Esophagus muscularis mucosa (tissue), 4 donors: ENCODE measurements at regions not wholly inside any gene's neighbourhood (a gene's known extent, or its start where the extent isn't known, plus 50 kb on each side); places are given as distances from the start of the nearest gene placed in this dataset.

Experiments used
- EP300 ChIP-seq: sonication (generic); formaldehyde crosslinking; IDR thresholded peaks from one replicate; pipeline ENCODE4 v1.6.1; 2017; ENCODE audit warnings: antibody characterized with exemption
- POLR2A ChIP-seq: fragments of 450-650 bp; IDR thresholded peaks from one replicate; pipeline ENCODE4 v1.6.1; 2017; ENCODE audit warnings: antibody characterized with exemption, moderate library complexity, mild to moderate bottlenecking, low read depth
- TF ChIP-seq, protein P1 (sequence below), 3 experiments: fragments of 200-600 bp in 2 of 3; fragments of 450-650 bp in 1 of 3; sonication (generic) in 2 of 3; IDR thresholded peaks; one replicate each; pipeline ENCODE4 v1.5.1; 2017 to 2019; ENCODE audit warnings: antibody characterized with exemption in 3 of 3, mild to moderate bottlenecking in 2 of 3, moderate library complexity in 1 of 3

DNA sequence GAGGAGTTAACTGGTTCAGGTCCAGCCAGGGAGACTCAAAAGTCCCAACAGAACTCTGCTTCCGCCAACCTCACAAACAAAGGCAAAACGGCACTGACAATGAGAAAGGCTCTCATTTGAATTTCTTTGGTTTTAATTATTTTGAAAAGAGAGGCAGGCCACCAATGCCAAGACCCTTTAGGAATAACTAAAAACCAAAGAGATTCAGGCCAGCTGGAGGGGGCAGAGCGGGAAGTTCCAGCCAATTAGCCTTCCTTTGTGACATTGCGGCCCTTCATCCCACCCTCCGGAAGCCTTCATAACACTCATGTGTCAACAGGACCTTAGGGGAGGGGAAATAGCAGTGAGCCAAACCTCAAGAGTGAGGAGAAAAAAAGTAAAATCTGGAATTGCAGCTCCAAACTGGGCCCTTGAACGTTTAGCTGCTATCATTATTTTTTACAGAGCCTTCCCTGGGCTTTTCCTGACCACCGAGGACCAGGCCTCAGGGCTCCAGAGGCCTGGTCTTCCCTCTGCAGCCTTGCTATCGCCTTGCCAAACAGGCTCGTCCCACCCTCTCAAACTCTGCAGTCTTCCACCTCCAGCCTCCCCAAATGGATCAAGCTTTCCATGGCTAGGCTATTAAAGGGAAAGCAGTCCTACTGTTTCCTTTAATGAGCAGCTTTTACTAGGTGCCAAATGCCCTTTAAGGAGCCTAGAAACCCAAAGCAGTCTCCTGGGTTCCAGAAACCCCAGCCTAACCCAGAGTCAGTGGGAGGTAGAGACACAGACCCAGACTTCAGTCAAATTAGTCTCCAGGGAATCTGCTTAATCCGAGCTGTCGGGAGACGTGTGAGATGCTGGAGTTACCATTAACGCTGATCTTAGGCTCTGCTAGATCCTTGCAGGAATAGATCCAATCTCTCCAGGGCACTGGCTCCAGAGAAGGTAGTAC, 114.2 kb downstream of the CCDC34 start:
- TF ChIP-seq, protein P1, sequence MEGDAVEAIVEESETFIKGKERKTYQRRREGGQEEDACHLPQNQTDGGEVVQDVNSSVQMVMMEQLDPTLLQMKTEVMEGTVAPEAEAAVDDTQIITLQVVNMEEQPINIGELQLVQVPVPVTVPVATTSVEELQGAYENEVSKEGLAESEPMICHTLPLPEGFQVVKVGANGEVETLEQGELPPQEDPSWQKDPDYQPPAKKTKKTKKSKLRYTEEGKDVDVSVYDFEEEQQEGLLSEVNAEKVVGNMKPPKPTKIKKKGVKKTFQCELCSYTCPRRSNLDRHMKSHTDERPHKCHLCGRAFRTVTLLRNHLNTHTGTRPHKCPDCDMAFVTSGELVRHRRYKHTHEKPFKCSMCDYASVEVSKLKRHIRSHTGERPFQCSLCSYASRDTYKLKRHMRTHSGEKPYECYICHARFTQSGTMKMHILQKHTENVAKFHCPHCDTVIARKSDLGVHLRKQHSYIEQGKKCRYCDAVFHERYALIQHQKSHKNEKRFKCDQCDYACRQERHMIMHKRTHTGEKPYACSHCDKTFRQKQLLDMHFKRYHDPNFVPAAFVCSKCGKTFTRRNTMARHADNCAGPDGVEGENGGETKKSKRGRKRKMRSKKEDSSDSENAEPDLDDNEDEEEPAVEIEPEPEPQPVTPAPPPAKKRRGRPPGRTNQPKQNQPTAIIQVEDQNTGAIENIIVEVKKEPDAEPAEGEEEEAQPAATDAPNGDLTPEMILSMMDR (IDR thresholded peaks at IDR 0.05), result no peak
- no peak for TF ChIP-seq POLR2A
- no peak for TF ChIP-seq EP300
